ENCODE measurements at regions not wholly inside any gene's neighbourhood (a gene's known extent, or its start where the extent isn't known, plus 50 kb on each side); places are given as distances from the start of the nearest gene placed in this dataset.
"Not testable (repeated sequence)": the region's sequence is repeated elsewhere in the genome, so short reads cannot be mapped to it uniquely, and the experiment has no call there.

DNA sequence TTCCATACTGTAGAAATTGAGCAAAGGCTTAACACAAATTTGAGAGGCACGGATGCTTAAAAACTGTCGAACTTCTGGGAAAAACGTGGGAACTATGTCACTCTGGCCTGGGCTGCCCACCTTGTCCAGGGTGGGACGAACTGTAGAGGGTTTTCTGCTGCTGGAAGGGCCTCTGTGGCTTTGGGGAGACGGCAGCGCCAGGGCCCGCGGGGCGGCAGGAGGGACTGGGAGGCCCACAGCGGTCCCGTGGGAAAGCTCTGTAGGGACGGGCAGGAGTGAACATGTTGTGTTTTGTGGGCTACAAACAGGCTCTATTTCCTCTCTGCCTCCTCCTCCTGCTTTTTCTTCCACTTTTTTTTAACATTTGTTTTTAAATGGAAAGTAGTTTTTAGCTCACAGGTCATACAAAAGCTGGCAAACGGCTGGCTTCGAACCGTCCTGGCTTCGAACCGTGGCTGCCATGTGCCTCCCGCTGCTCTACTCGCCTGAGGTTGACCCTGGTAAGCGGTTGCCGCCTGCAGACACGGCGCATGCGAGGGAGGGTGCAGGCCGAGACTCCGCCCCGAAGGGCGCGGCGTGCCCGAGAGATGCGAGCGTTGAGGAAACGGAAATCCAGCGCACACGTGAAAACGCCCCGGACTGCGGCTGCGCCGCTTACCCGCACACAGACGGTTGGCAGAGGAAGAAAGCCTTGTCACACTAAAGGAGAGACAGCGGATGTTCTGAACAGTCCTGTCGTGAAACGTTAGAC, 382.3 kb upstream of the ZFP42 start:
- DNase-seq, result no peak

DNA sequence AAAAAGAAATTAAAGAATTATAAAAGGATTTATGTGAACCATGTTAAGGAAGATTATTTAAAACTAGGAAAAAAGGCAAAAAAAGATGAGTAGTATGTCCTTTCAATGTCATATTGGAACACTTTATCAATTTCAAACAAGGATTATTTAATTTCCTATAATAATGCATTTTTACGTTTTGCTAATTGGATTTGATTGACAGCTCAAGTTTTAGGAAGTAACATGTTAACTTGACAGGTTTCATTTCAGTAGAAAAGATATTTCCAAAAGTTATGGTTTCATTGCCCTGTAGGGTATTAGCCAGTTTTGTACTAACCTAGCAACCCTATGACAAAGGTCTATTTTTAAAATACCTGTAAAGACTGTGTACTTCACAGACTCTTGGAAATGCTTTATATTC, 379.6 kb upstream of the ZFP42 start:
- no peak for DNase-seq

DNA sequence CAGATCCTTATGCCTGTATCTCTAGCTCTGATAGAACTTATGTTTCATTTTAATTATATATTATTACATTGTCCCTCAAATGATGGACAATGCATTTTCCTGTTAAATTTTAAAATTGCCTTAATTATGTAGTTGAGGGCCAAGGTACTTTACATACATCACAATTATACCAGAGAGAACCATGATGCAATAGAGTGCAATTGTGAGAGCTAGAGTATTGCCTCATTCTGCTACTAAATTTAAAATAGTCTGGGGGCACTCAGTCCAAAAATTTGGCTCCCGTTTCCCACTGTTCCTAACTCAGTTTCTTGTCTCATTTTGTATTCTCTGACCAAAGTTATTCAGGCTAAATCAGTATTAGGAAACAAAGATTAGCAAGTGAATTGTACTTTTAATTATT, 378.5 kb upstream of the ZFP42 start:
- no peak for DNase-seq

DNA sequence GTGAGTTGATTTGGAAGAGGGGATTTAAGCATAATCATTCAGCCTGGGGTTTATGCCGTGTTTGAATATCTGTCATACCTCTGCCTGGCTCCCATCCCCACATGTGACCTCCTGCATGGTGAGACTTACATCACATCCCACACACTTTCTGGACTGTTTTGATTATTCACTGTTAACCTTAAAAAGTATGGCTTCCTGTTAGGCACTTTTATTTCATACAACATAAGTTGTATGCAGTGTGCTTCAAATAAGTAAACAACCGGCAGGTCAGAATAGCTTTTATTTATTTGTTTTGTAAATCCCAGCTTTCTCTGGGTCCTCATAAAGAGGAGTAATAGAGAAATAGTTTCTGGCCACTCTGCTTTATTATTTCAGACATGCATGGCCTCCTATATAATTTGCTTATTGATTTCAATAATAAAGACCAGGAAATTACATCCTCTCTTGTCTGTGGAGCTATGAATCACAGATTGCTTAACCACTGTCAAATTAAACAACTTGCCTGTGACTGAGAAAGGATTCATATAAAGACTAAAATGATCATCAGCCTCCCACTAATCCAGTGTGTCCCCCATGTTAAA, 376.8 kb upstream of the ZFP42 start:
- no peak for DNase-seq

DNA sequence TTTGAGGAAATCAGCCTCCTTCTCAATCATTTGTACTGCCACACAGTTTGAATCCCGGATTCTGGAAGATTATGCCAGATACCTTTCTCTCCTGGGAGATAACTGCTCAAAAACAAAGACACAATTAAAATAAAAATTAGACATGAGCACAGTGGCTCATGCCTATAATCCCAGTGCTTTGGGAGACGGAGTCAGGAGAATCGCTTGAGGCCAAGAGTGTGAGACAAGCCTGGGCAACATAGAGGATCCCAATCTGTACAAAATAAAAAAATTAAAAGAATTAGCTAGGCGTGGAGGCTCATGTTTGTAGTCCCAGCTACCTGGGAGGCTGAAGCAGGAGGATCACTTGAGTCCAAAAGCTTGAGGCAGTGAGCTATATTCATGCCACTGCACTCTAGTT, 376.3 kb upstream of the ZFP42 start:
- DNase-seq, result no peak

DNA sequence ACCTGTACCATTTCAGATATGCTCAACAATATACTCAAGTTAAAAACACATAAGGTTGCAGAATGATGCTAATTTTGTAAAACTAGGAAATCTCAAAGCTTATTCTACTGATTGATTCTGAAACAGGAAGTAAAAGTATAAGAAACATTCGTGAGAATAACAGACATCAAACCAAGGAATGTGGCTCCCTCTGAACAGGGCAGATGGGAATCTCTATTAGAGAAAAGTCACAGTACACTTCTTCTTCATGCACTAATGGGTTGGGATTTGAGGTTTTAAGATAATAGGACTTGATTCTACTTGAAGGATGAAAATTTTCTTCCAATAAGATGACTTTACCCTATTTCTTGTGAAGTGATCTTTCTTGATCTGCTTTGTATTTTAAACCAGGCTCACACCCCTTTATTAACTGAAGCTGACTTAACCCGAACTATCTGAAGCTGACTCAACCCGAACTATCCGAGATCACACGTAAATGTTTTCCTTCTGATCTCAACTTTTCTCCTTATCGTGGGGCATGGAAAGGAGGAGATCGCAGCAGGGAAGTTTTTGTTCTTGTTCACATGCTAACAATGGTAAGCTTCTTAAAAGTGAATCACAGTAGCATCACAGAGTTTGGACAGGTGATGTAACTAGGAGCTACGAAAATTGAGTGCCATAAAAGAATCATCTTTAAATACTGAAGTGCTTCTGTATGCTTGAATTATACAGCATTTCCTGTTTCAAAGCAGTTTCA, 363.1 kb upstream of the ZFP42 start:
- DNase-seq, result no peak

DNA sequence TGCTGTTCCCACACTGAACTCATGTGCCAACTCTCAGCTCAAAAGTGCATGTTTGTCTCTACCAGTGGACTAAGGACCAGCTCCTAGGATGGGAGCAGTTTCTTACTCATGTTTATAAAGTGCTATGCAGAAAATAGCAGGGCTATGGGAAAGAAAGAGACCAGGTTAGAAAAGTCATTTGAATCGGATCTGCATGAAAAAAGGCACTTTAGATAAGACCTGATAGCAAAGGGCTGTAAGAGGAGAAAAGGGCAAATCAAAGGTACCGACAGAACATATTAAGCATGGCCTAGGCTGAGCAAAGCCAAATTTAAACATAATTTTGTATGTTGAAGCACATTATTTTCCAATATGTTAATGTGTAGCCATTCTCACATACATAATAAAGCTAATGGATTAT, 362.3 kb upstream of the ZFP42 start:
- no peak for DNase-seq

DNA sequence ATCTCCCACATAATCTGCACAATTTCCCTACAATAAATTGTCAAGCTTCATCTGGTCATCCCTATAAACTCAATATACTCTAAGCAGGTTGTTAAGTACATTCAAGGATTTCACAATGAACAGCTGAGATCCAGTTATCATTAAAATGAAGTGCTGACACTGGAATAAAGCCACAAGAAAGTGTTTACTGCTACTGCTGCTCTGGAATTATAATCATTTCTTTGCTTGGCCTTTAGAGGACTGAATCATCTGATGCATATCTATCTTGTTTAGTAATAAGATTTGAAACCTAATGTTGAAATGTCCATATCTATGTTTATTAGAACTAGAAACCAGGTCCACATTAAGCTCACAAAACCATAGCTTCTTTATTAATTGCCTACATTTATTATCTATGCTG, 338.6 kb upstream of the ZFP42 start:
- no peak for DNase-seq

DNA sequence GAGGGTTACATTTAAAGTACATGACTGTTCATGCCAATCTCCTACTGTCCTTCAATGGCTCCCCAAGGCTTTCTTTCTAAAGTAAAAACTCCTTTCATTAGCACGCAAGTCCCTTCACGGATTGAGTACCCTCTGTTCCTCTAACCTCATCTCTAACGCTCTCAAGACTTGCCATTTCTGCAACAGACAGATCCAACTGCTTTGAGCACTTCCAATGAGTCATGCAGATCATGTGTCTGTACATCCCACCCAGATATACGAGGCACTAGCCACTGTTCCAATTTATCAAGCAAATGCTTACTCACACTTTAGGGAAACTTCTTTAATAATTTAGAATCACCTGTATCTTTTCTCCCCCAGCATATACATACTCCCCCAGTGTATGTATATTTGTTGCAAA, 332.5 kb upstream of the ZFP42 start:
- DNase-seq, result no peak

DNA sequence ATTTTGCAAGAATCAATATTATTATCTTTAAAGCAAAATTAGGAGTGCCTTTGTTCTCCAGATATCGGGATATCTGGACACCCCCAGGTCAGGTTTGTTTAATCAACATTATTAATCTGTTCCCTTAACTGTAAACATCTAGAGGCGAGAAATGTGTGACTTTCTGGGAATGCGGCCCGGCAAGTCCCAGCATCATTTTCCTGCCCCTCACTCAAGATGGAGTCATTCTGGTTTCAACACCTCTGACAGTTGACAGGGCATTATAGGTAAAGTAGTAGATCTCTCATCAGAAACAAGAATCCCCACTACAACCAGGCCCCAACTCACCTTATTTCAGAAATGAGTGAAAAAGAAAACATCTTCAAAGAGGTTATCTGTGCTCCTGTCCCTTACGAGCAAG, 331.6 kb upstream of the ZFP42 start:
- DNase-seq, result no peak

DNA sequence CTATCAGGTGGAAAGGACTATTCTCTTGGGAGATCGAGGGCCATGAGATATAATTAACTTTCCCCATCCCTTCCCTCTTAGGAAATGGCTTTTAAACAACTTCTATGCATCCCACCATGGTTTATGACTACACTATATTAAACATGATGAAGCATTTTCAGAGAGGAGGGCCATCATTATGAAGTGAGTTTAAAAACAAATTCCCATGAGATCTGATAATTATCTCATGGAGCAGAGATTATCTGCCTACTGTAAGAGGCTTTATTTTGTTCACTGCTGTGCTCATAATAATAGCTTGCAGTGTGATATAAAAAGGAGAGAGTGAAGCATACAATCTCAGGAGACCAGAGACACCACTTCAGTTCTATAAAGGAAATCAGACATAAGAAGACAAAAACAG, 330.5 kb upstream of the ZFP42 start:
- no peak for DNase-seq

DNA sequence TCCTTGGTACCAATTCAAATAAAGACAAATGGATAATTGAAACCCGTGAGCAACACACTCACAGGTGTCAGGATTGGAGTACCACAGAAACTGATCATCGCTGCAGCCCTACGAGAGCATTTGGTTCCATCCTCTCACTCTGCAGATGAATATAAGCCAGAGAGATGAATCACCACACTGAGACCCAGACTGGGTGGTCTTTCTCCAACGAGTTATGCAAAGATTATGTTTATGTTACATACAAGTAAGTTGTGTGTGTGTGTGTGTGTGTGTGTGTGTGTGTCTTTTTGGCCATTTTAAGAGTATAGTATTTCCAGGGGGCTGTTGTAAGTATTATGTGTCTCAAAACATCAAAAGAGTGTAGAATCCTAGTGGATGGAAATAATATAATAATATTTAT, 329.5 kb upstream of the ZFP42 start:
- no peak for DNase-seq

DNA sequence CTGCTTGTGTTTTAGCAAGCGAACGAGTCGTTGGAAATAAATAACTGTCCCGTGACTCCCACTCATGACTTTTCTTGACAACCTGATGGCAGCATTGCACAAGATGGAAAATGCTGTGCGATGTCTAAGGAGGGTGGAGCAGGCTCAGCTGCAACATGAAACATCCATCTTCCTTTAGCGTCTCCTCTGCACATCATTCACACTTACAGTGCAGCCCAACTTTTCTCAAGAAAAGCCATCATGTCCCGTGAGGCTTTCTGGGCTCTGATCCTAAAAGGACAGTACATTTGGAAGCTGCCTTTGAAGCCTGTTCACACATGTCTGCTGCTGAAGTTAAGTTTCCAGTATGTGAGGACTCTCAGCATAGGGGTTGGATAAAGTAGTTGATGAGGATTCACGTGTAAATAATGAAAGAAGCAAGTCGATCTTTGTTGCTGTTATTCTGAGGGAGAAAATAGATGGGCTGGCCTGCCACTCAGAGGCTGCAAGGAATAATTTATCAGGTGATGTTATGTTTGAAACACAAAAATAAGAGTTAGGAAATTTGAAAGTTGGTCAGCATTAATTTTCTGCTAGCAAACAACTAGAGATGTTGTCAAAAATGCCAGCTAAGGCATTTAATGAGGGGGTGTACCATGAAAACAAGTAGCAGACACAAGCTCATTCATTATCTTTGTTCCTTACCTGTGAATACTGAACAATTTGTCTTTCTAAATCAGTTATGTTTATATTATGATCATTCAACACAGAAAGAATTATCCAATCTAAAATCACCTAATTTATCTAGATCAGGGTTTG, 328.7 kb upstream of the ZFP42 start:
- DNase-seq, result no peak

DNA sequence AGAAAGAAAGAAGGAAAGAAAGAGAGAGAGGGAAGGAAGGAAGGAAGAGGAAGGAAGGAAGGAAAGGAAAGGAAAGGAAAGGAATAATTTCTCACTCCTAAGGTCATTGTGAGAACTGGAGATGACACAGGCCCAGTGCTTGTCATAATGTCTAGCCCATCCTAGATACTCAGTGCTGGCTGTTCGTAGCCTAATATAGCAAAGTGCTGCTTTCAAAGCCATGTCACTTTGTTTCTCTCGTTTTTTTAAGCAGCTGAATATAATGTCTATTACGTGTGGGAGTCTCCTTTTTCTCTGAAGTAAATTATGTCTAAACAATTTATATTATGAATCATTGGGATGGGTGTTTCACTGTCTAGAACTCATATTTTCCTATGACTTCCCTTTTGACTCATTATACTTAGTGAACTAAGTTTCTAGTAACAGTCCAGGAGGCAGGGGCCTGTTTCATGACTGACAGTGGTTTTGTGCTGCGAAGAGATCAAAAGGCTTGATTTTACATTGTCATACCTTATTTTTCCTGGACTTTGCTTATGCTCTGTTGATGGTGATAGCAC, 327.0 kb upstream of the ZFP42 start:
- DNase-seq, result no peak

DNA sequence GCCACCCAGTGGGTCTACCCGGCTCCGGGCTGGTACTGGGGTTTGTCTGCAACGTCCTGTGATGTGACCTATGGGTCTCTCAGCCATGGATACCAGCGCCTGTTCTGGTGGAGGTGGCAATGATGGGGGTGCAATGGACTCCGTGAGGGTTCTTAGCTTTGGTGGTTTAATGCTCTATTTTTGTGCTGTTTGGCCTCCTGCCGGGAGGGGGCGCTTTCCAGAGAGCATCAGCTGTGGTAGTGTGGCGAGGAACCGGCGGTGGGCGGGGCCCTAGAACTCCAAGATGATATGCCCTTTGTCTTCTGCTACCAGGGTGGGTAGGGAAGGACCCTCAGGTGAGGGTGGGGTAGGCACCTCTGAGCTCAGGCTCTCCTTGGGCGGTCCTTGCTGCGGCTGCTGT, 324.1 kb upstream of the ZFP42 start:
- not testable (repeated sequence) for DNase-seq

DNA sequence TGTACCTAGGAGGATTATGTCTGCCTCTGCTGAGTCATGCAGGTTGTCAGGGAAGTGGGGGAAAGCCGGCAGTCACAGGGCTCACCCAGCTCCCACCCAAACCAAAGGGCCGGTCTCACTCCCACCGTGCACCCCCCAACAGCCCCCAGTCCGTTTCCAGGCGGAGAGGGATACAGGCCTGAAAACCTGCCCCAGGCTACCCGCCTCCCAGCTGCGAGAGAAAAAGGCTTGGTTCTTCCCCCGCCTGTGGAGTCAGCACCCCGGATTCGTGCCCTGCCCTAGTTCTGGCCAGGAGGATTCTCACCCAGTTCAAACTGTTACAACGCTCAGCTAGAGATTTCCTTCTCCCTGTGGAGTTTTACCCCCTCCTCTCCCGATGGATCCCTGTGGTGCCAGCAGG, 323.6 kb upstream of the ZFP42 start:
- not testable (repeated sequence) for DNase-seq

DNA sequence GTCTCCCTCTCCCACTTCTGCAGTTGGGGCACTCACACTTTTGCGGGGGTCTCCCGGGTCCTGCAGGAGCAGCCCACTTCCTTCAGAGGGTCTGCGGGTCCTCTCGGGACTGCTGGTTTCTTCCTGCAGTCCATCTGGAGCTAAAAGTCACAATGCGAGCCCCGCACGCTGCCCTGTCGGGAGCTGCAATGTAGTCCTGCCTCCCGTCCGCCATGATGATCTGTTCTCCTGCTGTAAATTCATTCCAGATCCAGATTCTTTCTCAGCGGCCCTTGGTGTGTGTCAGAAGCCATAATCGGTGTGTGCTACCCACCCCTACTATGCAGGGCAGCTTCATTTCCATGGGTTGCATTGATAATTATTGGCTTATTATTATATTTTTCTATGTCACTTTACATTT, 323.0 kb upstream of the ZFP42 start:
- not testable (repeated sequence) for DNase-seq

DNA sequence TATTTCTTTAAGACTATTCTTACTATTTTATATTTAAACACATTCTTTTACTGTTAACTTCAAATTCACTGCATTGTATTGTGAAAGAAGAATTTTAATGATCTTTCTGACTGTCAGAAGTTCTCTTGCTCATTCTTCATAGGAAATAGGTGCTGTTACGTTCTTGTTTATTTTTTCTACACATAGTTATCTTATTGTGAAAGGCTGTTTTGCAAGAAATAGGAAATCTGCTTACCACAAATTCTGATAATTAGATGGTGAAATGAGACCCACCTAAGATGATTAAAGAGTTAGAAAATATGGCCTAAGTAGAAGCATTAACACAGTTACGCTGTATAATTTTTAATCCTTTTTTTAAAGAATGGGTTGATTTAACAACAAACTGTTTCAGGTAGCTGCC, 316.1 kb upstream of the ZFP42 start:
- no peak for DNase-seq

DNA sequence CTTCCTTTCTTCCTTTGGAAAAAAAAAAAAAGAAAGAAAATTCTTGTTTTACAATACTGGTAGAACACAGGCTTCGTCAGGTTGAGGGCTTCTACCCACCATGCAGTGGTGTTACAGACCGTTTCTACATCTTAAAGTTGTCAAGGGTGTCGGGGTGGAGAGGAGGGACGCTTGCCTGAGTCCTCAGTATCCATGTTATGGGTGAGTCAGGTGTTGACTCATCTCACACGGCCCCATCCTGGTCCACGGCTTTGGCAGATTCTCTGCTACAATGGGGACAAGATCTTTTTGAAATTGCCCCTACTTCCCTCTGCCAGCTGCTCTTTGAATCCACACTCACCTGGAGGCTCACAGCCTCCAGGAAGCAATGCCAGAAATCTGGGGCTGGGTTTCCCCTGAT, 310.3 kb upstream of the ZFP42 start:
- no peak for DNase-seq

DNA sequence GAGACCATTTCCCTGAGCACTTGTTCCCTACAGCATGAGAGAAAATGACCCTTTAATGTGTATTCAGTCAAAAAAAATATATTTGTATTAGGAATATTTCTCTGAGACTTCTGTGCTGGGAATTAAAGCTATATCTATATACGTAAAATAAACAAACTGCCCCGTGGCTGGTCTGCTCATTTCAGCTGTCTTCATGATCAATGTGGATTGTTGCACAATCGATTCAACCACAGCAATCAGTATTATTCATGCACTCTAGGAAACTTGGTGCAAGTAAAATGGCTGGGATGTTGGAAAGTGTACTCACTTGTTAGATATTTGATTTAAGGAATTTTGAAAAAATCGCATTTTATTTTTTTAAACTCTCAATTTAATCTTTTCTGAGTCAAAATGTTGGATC, 307.9 kb upstream of the ZFP42 start:
- DNase-seq, result no peak

DNA sequence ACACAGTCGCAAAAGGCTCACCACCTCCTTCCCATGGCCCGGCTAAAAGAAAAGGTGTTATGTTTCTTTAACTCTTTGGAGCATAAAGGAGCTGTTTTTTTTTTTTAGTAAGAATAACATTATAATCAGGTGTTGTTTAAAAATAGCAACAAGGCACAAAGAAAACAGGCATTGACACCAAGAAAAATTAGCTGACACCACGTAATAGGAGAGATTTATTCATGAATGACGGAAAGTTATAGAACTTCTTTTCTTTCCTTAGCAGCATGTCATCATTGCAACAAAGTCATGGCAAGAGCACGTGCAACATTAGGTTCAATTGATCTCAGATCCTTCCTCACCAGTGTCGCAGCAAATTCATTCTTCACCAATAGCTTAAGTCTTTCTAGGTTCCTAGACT, 302.9 kb upstream of the ZFP42 start:
- DNase-seq, result no peak

DNA sequence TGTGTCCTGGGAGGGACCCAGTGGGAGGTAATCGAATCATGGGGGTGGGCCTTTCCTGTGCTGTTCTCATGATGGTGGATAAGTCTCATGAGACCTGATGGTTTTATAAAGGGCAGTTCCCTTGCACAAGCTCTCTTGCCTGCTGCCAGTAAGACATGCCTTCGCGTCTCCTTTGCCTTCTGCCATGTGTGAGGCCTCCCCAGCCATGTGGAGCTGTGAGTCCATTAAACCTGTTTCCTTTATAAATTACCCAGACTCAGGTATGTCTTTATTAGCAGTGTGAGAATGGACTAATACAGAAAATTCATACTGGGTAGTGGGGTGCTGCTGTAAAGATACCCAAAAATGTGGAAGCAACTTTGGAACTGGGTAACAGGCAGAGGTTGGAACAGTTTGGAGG, 300.0 kb upstream of the ZFP42 start:
- not testable (repeated sequence) for DNase-seq

DNA sequence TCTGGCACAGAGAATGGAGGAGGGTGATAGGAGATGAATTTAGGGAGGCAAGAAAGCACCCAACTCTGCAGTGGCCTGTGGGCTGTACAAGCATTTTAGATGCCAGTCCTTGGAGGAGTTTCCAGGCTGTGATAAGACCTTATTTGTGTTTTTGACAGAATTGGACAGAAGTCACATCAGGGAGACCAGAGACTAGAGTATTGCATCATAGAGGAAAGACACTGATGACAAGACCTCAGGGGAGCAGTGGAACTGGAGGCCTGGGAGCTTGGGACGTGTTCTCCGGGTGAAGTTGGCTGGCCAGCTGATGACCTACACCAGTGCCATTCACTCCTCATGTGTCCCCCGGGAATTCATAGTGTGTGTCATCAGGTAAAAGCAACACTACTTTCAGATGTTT, 284.0 kb upstream of the ZFP42 start:
- DNase-seq, result no peak

Data from CD4-positive, alpha-beta T cell treated with Interleukin-4 for 1 hour (primary cell).